NCI-H748 (cell line): ENCODE measurements at regions not wholly inside any gene's neighbourhood (a gene's known extent, or its start where the extent isn't known, plus 50 kb on each side); places are given as distances from the start of the nearest gene placed in this dataset.

Source experiments
- DNase-seq: peaks from one replicate; lab custom pipeline; 2025; ENCODE audit not compliant: unreplicated experiment; lab: John Stamatoyannopoulos, UW

GRCh38 chr14:95034788-95035187, 122.5 kb downstream of the DICER1 start:
- DNase-seq: no peak

DNA sequence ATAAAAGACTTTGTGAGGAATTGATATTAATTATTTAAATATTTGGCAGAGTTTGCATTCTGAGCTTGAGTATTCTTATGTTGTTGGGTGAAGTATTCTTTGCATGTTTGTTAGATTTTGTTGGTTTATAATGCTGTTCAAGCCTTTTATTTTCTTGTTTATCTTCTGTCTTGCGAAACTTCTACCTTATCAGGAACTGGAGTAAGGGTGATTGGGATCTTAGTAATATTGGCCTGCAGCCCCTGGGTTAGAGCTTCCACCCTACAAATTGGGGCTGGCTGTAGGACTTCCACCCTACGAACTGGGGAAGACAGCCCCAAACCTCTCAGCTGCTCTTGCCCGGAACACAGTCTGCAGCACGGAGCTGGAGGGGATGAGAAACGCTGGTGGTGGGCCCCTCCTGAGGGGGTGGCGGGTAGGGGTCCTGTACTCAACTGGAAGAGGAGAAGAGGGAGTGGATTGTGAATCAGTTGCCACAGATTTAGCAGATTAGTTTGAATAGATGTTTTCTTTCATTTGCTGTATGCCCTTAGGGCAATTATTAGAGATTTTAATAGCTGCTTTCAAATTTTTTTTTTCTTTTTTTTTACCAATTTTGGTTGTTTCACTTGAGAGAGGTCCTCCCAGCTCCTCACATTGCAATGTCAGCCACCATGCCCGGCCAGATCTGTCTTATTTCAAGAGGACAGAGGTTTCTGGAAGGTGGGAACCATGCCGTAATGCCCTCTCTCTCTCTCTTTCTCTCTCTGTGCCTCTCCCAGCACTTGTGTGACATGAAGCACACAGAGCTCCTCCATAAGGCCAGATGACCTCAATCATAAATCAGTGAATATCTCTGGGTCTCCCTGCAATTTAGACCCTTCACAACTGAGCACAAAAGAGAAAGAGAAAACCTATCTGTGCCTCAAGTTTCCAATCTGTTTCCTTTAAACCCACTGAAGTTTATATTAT, 123.4 kb downstream of the DICER1 start:
- no peak for DNase-seq

- no peak for DNase-seq
Measured at GRCh38 chr14:95033031-95033430, 124.3 kb downstream of the DICER1 start.

DNA sequence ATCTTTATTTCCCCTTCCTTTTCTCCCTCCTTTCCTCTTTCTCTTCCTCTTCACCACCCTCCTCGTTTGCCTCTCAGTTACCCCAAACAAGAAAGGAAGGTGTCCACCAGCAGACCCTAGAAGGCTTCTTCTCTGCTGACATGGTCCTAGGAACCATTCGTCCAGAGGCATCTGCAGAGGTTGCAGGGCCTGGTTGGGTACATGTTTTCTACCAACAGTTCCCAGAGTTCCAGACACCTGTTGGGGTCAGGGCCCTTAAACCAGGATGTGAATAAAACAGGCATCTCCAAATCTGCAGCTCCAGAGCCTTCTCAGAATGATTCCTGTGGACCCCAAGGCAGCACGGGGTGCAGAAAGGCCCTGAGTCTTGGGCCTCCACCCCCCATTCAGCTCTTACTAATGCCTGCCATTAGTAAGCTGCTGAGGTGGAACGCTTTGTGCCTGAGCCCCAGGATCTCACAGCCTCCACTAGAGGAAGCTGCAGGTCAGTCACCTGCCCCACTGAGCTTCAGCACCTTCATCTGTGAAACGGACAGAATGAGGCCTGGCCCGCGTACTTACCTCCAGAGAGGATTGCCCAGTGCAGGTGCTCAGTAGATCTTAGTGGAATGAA, 130.4 kb downstream of the DICER1 start:
- no peak for DNase-seq

DNA sequence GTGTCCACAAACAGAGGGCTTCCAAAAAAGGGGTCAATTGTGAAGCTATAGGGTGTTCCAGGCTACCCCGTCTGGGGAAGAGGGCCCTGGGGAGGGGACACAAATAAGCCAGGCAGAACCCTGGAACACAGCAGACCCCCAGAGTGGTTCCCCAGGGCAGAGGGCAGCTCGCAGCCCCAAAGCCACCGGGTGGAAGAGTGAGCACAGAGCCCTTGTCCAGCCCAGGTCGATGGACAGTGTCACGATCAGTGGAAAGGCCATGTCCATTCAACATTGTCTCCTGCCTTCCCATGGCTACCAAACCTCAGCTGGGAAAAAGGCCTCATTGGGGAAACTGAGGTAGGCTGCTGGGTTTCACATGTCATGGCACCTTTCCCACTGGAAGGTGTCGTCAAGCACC, 131.4 kb downstream of the DICER1 start:
- no peak for DNase-seq

DNA sequence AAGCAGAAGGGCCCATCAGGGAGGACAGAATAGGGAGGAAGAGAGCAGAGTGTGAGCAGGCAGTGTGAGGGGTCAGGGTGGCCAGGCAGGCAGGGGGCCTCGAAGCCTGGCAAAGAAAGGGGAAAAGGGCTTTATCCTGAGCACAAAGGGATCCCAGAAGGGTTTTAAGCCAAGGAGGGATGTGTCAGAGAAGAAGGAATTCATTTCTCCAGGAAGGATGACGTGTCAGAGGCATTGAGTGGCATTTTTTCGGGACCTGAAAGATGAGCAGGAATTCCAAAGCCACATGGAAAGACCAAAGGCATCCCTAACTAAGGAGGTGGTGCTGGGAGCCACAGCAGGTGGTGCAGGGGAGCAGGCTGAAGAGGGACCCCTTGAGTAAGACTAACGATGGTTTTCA, 132.1 kb downstream of the DICER1 start:
- DNase-seq: no peak

GRCh38 chr14:95024380-95024779, 132.9 kb downstream of the DICER1 start:
- no peak for DNase-seq

DNA sequence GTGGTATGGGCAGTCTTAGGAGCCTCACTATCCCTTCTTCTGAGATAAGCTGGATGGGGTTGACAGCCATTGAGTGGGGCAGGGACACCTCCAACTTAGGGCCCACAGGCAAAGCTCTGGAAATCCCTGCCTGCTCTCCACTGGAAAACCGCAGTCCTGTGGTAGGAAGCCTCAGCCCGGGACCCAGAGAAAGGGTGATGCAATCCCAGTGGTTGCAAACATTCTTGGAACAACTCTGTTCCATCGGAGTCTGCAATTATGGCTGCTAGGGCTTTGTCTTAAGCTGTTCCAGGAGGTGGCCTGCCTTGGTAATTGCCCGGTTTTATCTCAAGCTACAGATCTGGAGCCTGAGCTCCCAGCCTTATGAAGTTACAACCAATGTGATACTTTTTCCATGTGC, 133.4 kb downstream of the DICER1 start:
- no peak for DNase-seq

DNA sequence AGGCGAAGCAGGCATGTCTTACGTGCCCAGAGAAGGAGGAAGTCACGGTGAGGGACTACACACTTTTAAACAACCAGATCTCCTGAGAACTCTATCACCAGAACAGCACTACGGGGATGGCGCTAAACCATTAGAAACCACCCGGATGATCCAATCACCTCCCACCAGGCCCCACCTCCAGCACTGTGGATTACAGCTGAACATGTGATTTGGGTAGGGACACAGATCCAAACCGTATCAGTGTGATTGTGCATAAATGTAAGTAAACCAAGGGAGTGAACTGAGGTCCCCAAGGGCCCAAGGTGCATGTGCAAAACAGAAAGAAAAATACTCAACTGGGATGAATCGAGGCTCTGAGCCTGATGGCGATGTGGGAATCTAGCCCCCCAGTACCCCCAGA, 134.2 kb downstream of the DICER1 start:
- no peak for DNase-seq

DNA sequence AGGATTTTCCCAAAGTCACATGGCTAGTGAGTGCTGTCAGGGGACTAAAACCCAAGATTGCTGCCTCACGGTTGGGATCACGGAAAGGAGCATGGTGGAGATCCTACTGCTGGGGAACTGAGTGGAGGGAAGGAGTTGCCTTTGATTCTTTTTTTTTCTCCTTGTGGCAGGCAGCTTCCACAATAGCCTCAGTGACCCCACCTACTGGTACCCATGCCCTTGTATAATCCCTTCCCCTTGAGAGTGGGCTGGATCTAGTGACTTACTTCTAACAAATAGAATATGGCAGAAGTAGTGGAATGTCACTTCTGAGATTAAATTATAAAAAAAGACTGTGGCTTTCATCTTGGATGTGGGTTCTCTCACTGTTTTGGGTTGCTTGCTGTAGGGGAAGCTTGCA, 135.7 kb downstream of the DICER1 start:
- no peak for DNase-seq

DNA sequence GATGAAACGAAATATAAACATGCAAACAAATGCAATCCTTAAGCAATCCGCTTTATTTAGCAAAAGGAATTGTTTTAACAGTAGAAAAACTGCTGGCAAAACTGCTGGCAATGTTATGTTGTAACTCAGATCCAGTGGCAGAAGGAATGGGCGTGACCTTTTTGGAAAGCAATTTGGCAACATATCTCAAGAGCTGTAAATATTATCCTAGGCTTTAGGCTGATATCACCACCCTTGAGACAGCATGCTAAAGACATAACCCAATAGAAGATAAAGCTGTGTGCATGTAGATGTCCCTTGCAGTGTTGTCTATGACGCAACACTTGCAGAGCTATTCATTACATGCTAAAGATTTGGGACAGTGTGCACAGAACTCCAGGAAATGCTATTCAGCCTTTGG, 138.5 kb downstream of the DICER1 start:
- DNase-seq: no peak

DNA sequence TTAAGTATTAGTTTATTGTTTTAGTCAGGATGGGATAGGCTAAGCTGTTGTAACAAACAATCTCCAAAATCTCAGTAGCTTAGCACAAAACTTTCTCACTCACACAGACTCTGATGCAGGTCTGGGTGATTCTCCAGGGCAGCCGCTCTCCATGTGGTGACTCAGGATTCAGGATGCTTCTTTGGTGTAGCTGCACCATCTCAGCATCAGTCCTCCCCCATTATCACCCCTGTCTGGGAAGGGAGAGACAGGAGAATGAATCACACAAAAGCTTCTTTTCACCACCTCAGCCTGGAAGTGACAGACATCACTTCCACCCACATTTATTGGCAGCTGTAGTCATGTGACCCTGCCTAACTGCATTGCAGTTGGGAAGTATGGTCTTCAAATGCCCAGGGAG, 142.3 kb downstream of the DICER1 start:
- no peak for DNase-seq

GRCh38 chr14:95014036-95014435, 143.3 kb downstream of the DICER1 start:
- DNase-seq: no peak

DNA sequence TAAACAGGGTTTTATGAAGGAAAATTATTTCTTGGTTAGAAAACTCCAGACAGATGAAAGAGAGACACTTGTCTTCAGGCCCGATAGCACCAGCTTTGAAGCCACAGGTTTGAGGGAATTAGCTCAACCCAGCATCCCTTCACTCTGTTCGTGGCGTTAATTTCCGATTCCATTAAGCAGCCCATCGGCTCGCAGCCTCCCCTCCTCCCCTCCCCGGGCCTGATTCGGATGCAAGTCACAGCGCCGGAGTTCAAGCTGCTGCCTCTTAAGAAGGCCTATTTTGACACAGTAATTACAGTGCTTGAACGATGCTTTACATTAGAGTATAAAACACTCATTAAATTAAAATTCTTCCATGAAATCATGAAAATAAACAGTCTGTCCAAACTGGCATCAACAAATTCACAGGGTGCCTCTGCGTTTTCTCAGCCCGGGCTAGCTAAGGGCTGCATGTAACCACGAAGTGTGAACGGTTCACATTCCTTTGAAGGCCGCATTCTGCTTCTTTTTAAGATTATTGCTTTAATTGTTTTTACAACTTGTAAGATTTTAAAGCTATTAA, 145.8 kb downstream of the DICER1 start:
- DNase-seq: peak; percentile 20

- no peak for DNase-seq
Measured at GRCh38 chr14:95008445-95009217, 148.7 kb downstream of the DICER1 start.

- no peak for DNase-seq
Measured at GRCh38 chr14:95007921-95008320, 149.4 kb downstream of the DICER1 start.

DNA sequence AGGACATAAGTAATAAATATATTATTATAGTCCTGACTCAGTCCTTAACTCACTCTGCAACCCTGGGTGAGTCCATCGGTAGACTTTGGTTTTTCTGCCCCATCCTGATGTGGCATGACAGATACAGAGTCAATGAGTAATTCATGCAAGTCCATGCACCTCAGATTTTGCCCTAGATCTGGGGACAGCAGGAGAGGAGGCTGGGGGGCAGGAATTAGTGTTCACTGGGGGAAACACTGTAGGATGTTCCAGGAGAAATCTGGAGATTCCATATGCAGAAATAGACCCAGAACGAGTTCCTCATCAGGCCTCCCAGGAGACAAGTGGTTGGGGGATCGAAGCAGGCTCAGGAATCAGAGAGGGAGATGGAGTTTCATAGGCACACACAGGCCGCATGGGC, 150.8 kb downstream of the DICER1 start:
- no peak for DNase-seq

- no peak for DNase-seq
Measured at GRCh38 chr14:95006051-95006450, 151.3 kb downstream of the DICER1 start.

DNA sequence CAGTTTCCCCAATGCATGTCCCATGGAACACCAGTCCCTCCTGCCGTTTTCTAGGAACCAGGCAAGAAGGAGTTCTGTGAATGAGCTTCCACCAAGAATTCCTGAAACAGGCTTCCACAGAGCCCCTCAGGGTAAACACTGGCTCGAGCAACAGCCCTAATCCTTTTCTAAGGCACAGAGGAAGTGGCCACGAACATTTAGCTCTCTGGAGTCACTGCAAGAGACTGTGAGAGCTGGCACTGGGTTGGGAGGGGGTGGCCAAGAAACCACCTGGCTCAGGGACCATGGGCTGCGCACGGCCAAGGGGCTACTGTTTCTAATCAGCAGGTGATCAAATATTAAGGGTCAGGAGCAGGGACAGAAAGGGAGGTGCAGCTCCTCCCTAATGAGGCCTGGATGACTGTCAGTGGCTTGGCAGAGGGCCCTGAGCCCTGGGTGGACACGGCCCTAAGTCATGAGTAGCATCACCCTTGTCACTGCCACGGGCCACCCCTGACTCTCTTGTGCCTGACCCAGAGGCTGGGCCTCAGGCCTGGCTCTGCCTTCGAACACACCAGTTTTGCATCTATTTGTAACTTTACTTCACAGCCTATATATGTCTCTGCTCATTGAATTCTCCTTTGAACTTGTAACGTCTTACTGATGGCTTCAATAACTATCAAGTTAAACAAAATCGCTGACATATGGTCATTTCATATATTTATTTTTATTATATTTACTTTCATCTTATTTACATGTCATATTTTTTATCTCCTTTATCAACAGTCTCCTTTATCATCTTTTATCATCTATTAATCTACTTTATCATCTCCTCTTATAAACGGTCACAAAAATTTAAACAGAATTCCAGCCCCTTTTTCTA, 154.0 kb downstream of the DICER1 start:
- DNase-seq: peak; percentile 16

GRCh38 chr14:94998685-94999084, 158.6 kb downstream of the DICER1 start:
- DNase-seq: no peak
